ENCODE measurements at regions not wholly inside any gene's neighbourhood (a gene's known extent, or its start where the extent isn't known, plus 50 kb on each side); places are given as distances from the start of the nearest gene placed in this dataset.

DNA sequence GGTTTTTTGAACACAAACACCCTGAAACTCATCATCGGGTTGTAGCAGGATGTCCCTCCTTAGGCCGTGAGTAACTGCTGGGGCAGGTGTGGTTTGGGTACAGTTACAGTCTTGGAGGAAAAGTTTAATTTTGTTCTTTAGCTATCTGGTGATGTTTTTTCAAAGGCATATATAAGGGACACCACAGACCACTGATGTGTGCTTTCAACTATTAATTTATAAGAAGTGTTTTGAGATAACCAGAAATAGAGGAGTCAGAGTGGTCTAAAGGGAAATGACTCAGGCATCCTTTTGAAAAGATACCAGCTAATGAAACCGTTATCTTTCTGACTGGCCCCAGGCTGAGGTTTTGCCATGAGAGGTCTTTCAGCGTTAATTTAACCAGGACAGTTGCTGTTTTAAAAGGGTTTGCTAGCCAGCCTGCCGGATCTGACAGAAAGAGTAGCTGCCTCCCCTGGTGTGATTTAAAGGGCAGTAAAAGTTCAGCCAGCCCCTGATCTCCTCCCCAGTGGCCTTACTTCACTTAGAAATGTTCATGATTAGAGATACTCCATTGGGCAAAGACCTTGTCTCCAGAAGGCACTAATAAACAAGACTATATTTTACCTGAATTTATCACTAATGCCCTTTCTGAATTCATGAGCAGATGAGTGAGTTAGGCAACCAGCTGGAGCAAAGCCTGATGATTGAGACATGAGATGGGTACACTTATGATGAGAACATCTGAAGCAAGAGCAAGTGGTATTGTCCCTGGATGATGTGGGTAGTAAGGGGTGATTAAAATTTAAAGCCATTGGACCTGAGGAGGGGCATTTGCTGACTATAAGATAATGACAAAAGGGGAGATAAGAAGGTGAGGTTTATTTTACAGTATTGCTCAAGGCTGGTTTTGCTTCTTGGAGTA lies 482.5 kb upstream of the TBL1XR1 start:
- no peak for DNase-seq
- no peak overlapping the region for H3K4me3 ChIP-seq
- H3K27me3 ChIP-seq, result no peaks in the 10 kb centered on the region
- TF ChIP-seq POLR2A (IDR thresholded peaks at IDR 0.05), result no peak
- TF ChIP-seq CTCF (IDR thresholded peaks at IDR 0.05), result no peak
- H3K36me3 ChIP-seq, result no peaks in the 10 kb centered on the region
- H3K9me3 ChIP-seq, result no peaks in the 10 kb centered on the region
- intact Hi-C loops (cut with DNase I), result loop anchor here in 1 of 10 donors (10.0 kb wide), 1 partner anchor 55 kb away; no protein-coding TSS in a partner anchor
- WGBS, 4 donors, result 41 to 50% (median 44%) methylated on average over 5 of the region's 5 CpGs
- ATAC-seq, result peak in 3 of 4 donors; percentile 26 to 38 (median 33)
- peaks cover 0 to 34% (median 6%) of the 10 kb centered on the region in 12 donors for H3K4me1 ChIP-seq
- H3K27ac ChIP-seq, result peak overlapping the region in 1 of 12 donors; percentile 74

- Histone ChIP-seq H3K4me3 (no peak overlapping the region), H3K27me3 (no peaks in the 10 kb centered on the region), H3K4me1 (peaks cover 0 to 34% (median 6%) of the 10 kb centered on the region in 12 donors), H3K9me3 (no peaks in the 10 kb centered on the region), H3K27ac (peak overlapping the region in 1 of 12 donors; percentile 74), H3K36me3 (no peaks in the 10 kb centered on the region)
- TF ChIP-seq POLR2A (IDR thresholded peaks at IDR 0.05) (no peak), CTCF (IDR thresholded peaks at IDR 0.05) (no peak)
- intact Hi-C loops (cut with DNase I), result loop anchor here in 1 of 10 donors (10.0 kb wide), 1 partner anchor 56 kb away; no protein-coding TSS in a partner anchor
- ATAC-seq (no peak), DNase-seq (no peak)
- 94 to 100% (median 98%) methylated on average over 1 of the region's 1 CpG for WGBS, 4 donors
Measured at GRCh38 chr3:177680472-177680821, 483.2 kb upstream of the TBL1XR1 start.

DNA sequence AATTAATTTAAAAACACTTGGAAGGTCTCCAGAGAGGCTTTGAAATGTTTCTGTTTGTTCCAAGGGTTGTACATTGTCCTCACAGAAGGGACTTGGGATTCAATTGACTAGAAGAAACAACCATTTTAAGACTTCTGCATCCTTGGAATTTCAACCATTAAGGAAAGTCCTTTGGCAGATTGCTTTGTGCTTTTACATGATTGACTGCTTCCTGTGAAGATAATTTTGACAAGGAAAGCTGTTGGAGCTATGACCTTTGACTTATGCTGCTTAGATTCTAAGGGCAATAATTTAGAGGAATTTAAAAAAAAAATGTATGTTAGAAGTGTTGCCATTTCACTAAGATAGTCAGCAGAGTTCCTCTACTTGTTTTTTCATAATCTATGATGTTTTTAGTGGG lies 483.9 kb upstream of the TBL1XR1 start:
- Histone ChIP-seq H3K36me3 (no peaks in the 10 kb centered on the region), H3K27me3 (no peaks in the 10 kb centered on the region), H3K4me3 (no peak overlapping the region), H3K4me1 (peaks cover 0 to 34% (median 6%) of the 10 kb centered on the region in 12 donors), H3K9me3 (no peaks in the 10 kb centered on the region), H3K27ac (no peak overlapping the region)
- TF ChIP-seq POLR2A (IDR thresholded peaks at IDR 0.05), result no peak
- TF ChIP-seq CTCF (IDR thresholded peaks at IDR 0.05), result no peak
- intact Hi-C loops (cut with DNase I), result loop anchor here in 1 of 10 donors (10.0 kb wide), 1 partner anchor 56 kb away; no protein-coding TSS in a partner anchor
- no peak for ATAC-seq
- no peak for DNase-seq

DNA sequence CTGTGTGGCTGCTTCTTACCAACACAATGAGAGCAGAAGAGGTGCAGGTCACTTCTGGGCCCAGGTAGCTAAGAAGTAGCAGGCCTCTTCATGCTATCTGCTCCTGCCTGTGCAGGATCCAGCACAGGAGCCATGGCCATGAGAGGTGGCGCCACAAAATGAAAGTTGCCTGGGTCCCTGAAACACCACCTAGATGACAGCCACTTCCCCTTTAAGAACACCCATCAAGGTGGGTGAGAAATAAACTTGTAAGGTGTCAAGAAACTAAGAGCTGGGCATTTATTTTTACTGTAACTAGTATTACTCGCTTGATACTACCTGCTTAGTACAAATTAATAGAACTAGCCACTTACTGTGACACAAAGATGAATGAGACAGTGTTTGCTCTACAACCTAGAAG lies 484.6 kb upstream of the TBL1XR1 start:
- Histone ChIP-seq H3K4me3 (no peak overlapping the region), H3K27me3 (no peaks in the 10 kb centered on the region), H3K9me3 (no peaks in the 10 kb centered on the region), H3K4me1 (peaks cover 0 to 34% (median 6%) of the 10 kb centered on the region in 12 donors), H3K27ac (peak overlapping the region in 1 of 12 donors; percentile 11), H3K36me3 (no peaks in the 10 kb centered on the region)
- peak in 1 of 5 donors; percentile 37 for DNase-seq
- intact Hi-C loops (cut with DNase I), result loop anchor here in 1 of 10 donors (10.0 kb wide), 1 partner anchor 57 kb away; no protein-coding TSS in a partner anchor
- WGBS, 4 donors, result 48 to 94% (median 76%) methylated on average over 2 of the region's 2 CpGs
- ATAC-seq, result no peak
- no peak for TF ChIP-seq POLR2A (IDR thresholded peaks at IDR 0.05)
- TF ChIP-seq CTCF (IDR thresholded peaks at IDR 0.05), result no peak

Measured in heart left ventricle (tissue), 16 donors.